ENCODE measurements at regions not wholly inside any gene's neighbourhood (a gene's known extent, or its start where the extent isn't known, plus 50 kb on each side); places are given as distances from the start of the nearest gene placed in this dataset.

DNA sequence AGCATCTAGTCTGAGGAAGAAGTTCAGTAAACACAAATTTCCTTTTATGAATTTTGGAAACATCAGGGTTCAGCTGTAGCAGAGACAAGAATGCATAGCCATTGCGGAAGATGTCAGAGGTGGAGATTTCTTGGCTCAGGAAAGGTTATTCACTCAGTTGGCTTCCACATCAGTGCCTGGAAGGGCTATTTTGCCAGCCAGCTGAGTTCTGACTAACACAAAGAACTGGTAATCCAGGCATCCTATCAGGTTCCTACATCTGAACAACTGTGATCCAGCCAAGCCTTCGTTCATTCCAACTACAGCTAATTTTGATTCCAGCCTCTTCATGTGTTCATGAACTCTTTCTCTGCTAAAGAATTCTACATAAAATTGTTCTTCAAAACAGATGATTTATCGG is 965.6 kb downstream of the XPNPEP1 start:
- no peak overlapping the region for H2BK5ac ChIP-seq (ENCODE audit: low read depth, low read length)
- H3K23ac ChIP-seq (ENCODE audit: insufficient read length): no peak overlapping the region
- 93% methylated on average over 3 of the region's 3 CpGs; no CpG with 5 or more reads in 1 of the 2 experiments for WGBS, 2 experiments (ENCODE audit: extremely low coverage in 1 of 2, insufficient coverage in 1 of 2, insufficient read length in 1 of 2, insufficient replicate concordance in 2 of 2, low coverage in 1 of 2, low lambda C conversion rate in 2 of 2, missing lambda C conversion rate in 1 of 2)
- no peaks in the 10 kb centered on the region for H3K4me1 ChIP-seq (replicated peaks in 1 of 4; ENCODE audit: control insufficient read depth in 3 of 4, insufficient read depth in 4 of 4, low read length in 3 of 4)
- no peak overlapping the region for H2AK5ac ChIP-seq (ENCODE audit: low read depth, low read length)
- no peaks in the 10 kb centered on the region for H3K9me3 ChIP-seq (ENCODE audit: insufficient read depth in 2 of 2, low read depth in 1 of 2, low read length in 1 of 2)
- H2AFZ ChIP-seq (ENCODE audit: low read length): no peak overlapping the region
- H2BK20ac ChIP-seq (ENCODE audit: low read length): no peak overlapping the region
- ChIA-PET CTCF (ENCODE audit: partially characterized antibody) (no interaction called here), POLR2A (ENCODE audit: partially characterized antibody) (no interaction called here)
- no peak overlapping the region for H4K5ac ChIP-seq (ENCODE audit: insufficient read length, low read depth, low read length)
- no peak overlapping the region for H3K18ac ChIP-seq (ENCODE audit: extremely low read depth, low read length)
- no peak overlapping the region for H3K4ac ChIP-seq (replicated peaks; ENCODE audit: insufficient read length, low read depth, low read length)
- no peak overlapping the region for H3K14ac ChIP-seq (ENCODE audit: insufficient read length)
- no peak for FAIRE-seq
- H3K79me1 ChIP-seq (ENCODE audit: low read depth, low read length): no peaks in the 10 kb centered on the region
- no peaks in the 10 kb centered on the region for H3K23me2 ChIP-seq (ENCODE audit: low read depth, low read length)
- H4K8ac ChIP-seq (ENCODE audit: extremely low read depth, insufficient read depth, low read length): no peak overlapping the region
- H3K27me3 ChIP-seq (replicated peaks in 1 of 4; ENCODE audit: control insufficient read depth in 3 of 4, extremely low read depth in 1 of 4, insufficient read depth in 3 of 4, low read length in 3 of 4): no peaks in the 10 kb centered on the region
- no peak overlapping the region for H3K4me3 ChIP-seq (ENCODE audit: extremely low read depth in 1 of 4, insufficient read depth in 2 of 4, low read depth in 3 of 4, low read length in 4 of 4)
- H3K79me2 ChIP-seq (ENCODE audit: control insufficient read depth in 1 of 2, insufficient read depth in 2 of 2, low read length in 2 of 2): no peaks in the 10 kb centered on the region
- no peak overlapping the region for H3K4me2 ChIP-seq (ENCODE audit: insufficient read depth in 1 of 2, low read depth in 2 of 2, low read length in 2 of 2)
- H3K9ac ChIP-seq (replicated peaks in 1 of 4; ENCODE audit: extremely low read depth in 1 of 4, low read depth in 3 of 4, low read length in 3 of 4): no peak overlapping the region
- H4K91ac ChIP-seq (replicated peaks; ENCODE audit: insufficient read length, low read length): no peak overlapping the region
- no peak for DNase-seq (ENCODE audit: low read depth in 1 of 2, low spot score in 2 of 2)
- H3K56ac ChIP-seq (replicated peaks; ENCODE audit: insufficient read length, low read depth, low read length): no peak overlapping the region
- H4K20me1 ChIP-seq (replicated peaks in 1 of 2; ENCODE audit: control insufficient read depth in 1 of 2, insufficient read depth in 2 of 2, low read length in 2 of 2): no peaks in the 10 kb centered on the region
- H2BK12ac ChIP-seq (ENCODE audit: low read depth, low read length): no peak overlapping the region
- H2BK15ac ChIP-seq (ENCODE audit: low read length): no peak overlapping the region
- no peak overlapping the region for H2BK120ac ChIP-seq (replicated peaks; ENCODE audit: low read depth, low read length)
- no peaks in the 10 kb centered on the region for H3K36me3 ChIP-seq (ENCODE audit: control insufficient read depth in 2 of 4, insufficient read depth in 4 of 4, low read length in 3 of 4)
- H3K27ac ChIP-seq (ENCODE audit: low read depth, low read length): no peak overlapping the region
- no peak for TF ChIP-seq SP1 (IDR thresholded peaks at IDR 0.05; ENCODE audit: low read depth, low read length)
- no peak for TF ChIP-seq EZH2 (IDR thresholded peaks at IDR 0.05; ENCODE audit: low read depth, low read length, severe bottlenecking)
- TF ChIP-seq, protein P1, sequence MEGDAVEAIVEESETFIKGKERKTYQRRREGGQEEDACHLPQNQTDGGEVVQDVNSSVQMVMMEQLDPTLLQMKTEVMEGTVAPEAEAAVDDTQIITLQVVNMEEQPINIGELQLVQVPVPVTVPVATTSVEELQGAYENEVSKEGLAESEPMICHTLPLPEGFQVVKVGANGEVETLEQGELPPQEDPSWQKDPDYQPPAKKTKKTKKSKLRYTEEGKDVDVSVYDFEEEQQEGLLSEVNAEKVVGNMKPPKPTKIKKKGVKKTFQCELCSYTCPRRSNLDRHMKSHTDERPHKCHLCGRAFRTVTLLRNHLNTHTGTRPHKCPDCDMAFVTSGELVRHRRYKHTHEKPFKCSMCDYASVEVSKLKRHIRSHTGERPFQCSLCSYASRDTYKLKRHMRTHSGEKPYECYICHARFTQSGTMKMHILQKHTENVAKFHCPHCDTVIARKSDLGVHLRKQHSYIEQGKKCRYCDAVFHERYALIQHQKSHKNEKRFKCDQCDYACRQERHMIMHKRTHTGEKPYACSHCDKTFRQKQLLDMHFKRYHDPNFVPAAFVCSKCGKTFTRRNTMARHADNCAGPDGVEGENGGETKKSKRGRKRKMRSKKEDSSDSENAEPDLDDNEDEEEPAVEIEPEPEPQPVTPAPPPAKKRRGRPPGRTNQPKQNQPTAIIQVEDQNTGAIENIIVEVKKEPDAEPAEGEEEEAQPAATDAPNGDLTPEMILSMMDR (IDR thresholded peaks at IDR 0.05; ENCODE audit: control extremely low read depth in 1 of 3, insufficient read depth in 1 of 3, low read depth in 1 of 3, low read length in 3 of 3): no peak
- TF ChIP-seq GABPA (IDR thresholded peaks at IDR 0.05; ENCODE audit: borderline replicate concordance, insufficient read depth, low read length): no peak
- no peak for TF ChIP-seq CEBPB (IDR thresholded peaks at IDR 0.05; ENCODE audit: low read depth, low read length)
- TF ChIP-seq GTF2F1 (IDR thresholded peaks at IDR 0.05; ENCODE audit: borderline replicate concordance, low read depth, low read length): no peak
- no peak for TF ChIP-seq SAP30 (IDR thresholded peaks at IDR 0.05; ENCODE audit: insufficient read depth, insufficient replicate concordance, low read length)
- no peak for TF ChIP-seq TAF1 (IDR thresholded peaks at IDR 0.05; ENCODE audit: low read depth, low read length)
- no peak for TF ChIP-seq RFX5 (IDR thresholded peaks at IDR 0.05; ENCODE audit: borderline replicate concordance, low read depth, low read length)
- TF ChIP-seq RBBP5 (IDR thresholded peaks at IDR 0.05; ENCODE audit: borderline replicate concordance, low read depth, low read length): no peak
- TF ChIP-seq ZNF274 (IDR thresholded peaks at IDR 0.05; ENCODE audit: borderline replicate concordance, extremely low read depth, low read length): no peak
- no peak for TF ChIP-seq SP2 (IDR thresholded peaks at IDR 0.05; ENCODE audit: low read length)
- no peak for TF ChIP-seq TBP (IDR thresholded peaks at IDR 0.05; ENCODE audit: low read depth, low read length)
